K562 (cell line): ENCODE measurements at regions not wholly inside any gene's neighbourhood (a gene's known extent, or its start where the extent isn't known, plus 50 kb on each side); places are given as distances from the start of the nearest gene placed in this dataset.

Experiments
- ATAC-seq: fragments of 200-7000 bp; cut with Tn5 transposase; 3 replicates; pipeline ENCODE4 v1.9.1; 2020; ENCODE audit warnings: moderate library complexity
- BruUV-seq: library from RNA; stranded (reverse); fragments of 400-500 nt; replicated peaks from 2 replicates; lab custom pipeline; 2021; lab: Mats Ljungman, UMichigan
- CTCF ChIA-PET: fragments of 300-600 bp; formaldehyde crosslinking; extraction: SDS; loops from one replicate; lab custom pipeline; 2021; ENCODE audit warnings: low intra/inter-chr PET ratio; lab: Yijun Ruan, JAX
- POLR2A ChIA-PET: fragments of 300-600, 350-650 bp; sonication (Branson Sonifier 250); formaldehyde crosslinking; extraction: SDS; loops from one replicate; lab custom pipeline; 2021; ENCODE audit warnings: antibody characterized with exemption, inconsistent platforms; lab: Yijun Ruan, JAX
- DNase-seq, 4 experiments: peaks; one replicate each; pipeline versions ENCODE4 v3.0.0 to v3.0.0-alpha.2; 2011 to 2018; ENCODE audit warnings: low spot score in 3 of 4, mixed read lengths in 3 of 4; ENCODE audit errors: extremely low read depth in 1 of 4
- FAIRE-seq: peaks from 2 replicates; lab custom pipeline; 2011; peaks lifted over from hg19 to GRCh38; lab: Jason Lieb, UNC
- H2AFZ ChIP-seq: 2 replicates; pipeline ENCODE4 v1.6.0; 2011; ENCODE audit warnings: low read depth, low read length, control low read depth, inconsistent platforms
- H3K27ac ChIP-seq: fragments of 200-600 bp; 3 replicates; pipeline ENCODE4 v1.8.0; 2011; ENCODE audit warnings: low read depth, mild to moderate bottlenecking, control low read depth, inconsistent platforms, low read length, moderate library complexity, mixed read lengths; ENCODE audit errors: extremely low read depth
- H3K27me3 ChIP-seq, 2 experiments: fragments of 300-600 bp in 1 of 2; 2 replicates in 1 of 2; 3 replicates in 1 of 2; pipeline versions ENCODE4 v1.6.0 to v1.8.0; 2011; ENCODE audit warnings: inconsistent platforms in 2 of 2, low read length in 2 of 2, mild to moderate bottlenecking in 1 of 2, mixed read lengths in 1 of 2, moderate library complexity in 1 of 2; ENCODE audit not compliant: control insufficient read depth in 2 of 2, insufficient read depth in 2 of 2
- H3K36me3 ChIP-seq: fragments of 300-600 bp; 3 replicates; pipeline ENCODE4 v1.8.0; 2011; ENCODE audit warnings: mild to moderate bottlenecking, low read length, inconsistent platforms; ENCODE audit not compliant: control insufficient read depth, insufficient read depth
- H3K4me1 ChIP-seq, 2 experiments: fragments of 200-600 bp in 1 of 2; replicated peaks in 1 of 2; 2 replicates in 1 of 2; 3 replicates in 1 of 2; pipeline versions ENCODE4 v1.5.1 to v1.8.0; 2011; ENCODE audit warnings: inconsistent platforms in 2 of 2, low read length in 2 of 2, mild to moderate bottlenecking in 1 of 2, mixed read lengths in 1 of 2, moderate library complexity in 1 of 2; ENCODE audit not compliant: control insufficient read depth in 2 of 2, insufficient read depth in 2 of 2
- H3K4me2 ChIP-seq: 2 replicates; pipeline ENCODE4 v1.6.1; 2011; ENCODE audit warnings: low read length, control low read depth, inconsistent platforms, mixed read lengths; ENCODE audit not compliant: insufficient read depth
- H3K4me3 ChIP-seq: fragments of 200-600 bp; sonication (generic), shearing (Covaris generic); 2 replicates; pipeline ENCODE4 v1.5.1; 2016; ENCODE audit warnings: control low read depth, inconsistent platforms
- H3K79me2 ChIP-seq: fragments of 200-600 bp; 3 replicates; pipeline ENCODE4 v1.8.0; 2011; ENCODE audit warnings: low read length, inconsistent platforms; ENCODE audit not compliant: control insufficient read depth, insufficient read depth
- H3K9ac ChIP-seq, 2 experiments: 2 replicates each; pipeline versions ENCODE4 v1.6.0 to v1.6.1; 2011; ENCODE audit warnings: low read depth in 2 of 2, low read length in 2 of 2, control low read depth in 1 of 2, inconsistent platforms in 1 of 2, mild to moderate bottlenecking in 1 of 2, mixed read lengths in 1 of 2; ENCODE audit not compliant: insufficient read depth in 1 of 2
- H3K9me1 ChIP-seq: one replicate; pipeline ENCODE4 v1.6.0; 2011; ENCODE audit warnings: inconsistent platforms, mild to moderate bottlenecking, low read length, moderate library complexity; ENCODE audit not compliant: control insufficient read depth, insufficient read depth
- H3K9me3 ChIP-seq: replicated peaks from 2 replicates; pipeline ENCODE4 v1.5.1; 2011; ENCODE audit warnings: low read depth, low read length, inconsistent platforms; ENCODE audit not compliant: control insufficient read depth, insufficient read depth
- H4K20me1 ChIP-seq: replicated peaks from 2 replicates; pipeline ENCODE4 v1.6.1; 2011; ENCODE audit warnings: low read length, inconsistent platforms, mixed read lengths; ENCODE audit not compliant: control insufficient read depth, insufficient read depth
- CXXC5 ChIP-seq: fragments of 250-450 bp; sonication (Bioruptor Pico); IDR thresholded peaks from 2 replicates; pipeline ENCODE4 v1.8.0; 2022; ENCODE audit warnings: inconsistent platforms, mild to moderate bottlenecking, moderate library complexity
- EP300 ChIP-seq: IDR thresholded peaks from 2 replicates; pipeline ENCODE4 v1.6.1; 2012; ENCODE audit warnings: low read length, improper control_type of control experiment
- FOSL1 ChIP-seq: fragments of 200-800 bp; sonication (Bioruptor generic); conservative IDR thresholded peaks from 2 replicates; pipeline ENCODE4 v1.6.1; 2016; ENCODE audit warnings: missing genetic modification characterization, missing compliant biosample characterization
- FOXA1 ChIP-seq: fragments of 450-650 bp; IDR thresholded peaks from 2 replicates; pipeline ENCODE4 v1.6.1; 2016; ENCODE audit warnings: mild to moderate bottlenecking, borderline replicate concordance
- GATAD2A ChIP-seq: fragments of 450-650 bp; IDR thresholded peaks from 2 replicates; pipeline ENCODE4 v1.6.1; 2017
- MAFK ChIP-seq: IDR thresholded peaks from 2 replicates; pipeline ENCODE4 v1.6.1; 2011; ENCODE audit warnings: low read length, improper control_type of control experiment
- SAP30 ChIP-seq: fragments of 200-600 bp; sonication (generic); IDR thresholded peaks from 2 replicates; pipeline ENCODE4 v1.6.1; 2012; ENCODE audit warnings: borderline replicate concordance, low read depth, mild to moderate bottlenecking, moderate library complexity, low read length, control low read depth, inconsistent platforms; ENCODE audit not compliant: insufficient read depth, poor library complexity, severe bottlenecking
- TBP ChIP-seq: optimal IDR thresholded peaks from 2 replicates; pipeline ENCODE3; 2011; ENCODE audit warnings: low read depth, low read length, improper control_type of control experiment
- ZC3H4 ChIP-seq: sonication (generic); formaldehyde crosslinking; IDR thresholded peaks from 2 replicates; pipeline ENCODE4 v1.9.0; 2021; ENCODE audit warnings: missing genetic modification reagents, borderline replicate concordance
- ZNF707 ChIP-seq: fragments of 250-450 bp; sonication (Bioruptor Pico); conservative IDR thresholded peaks from 2 replicates; pipeline ENCODE4 v1.8.0; 2022; ENCODE audit warnings: inconsistent platforms, mild to moderate bottlenecking, moderate library complexity
- WGBS: fragments of 100-300 bp; shearing (Covaris generic); methylation state at CpG from one replicate; pipeline ENCODE4 v1.1.6; 2016; ENCODE audit warnings: low coverage, mixed read lengths; ENCODE audit not compliant: insufficient coverage; ENCODE audit errors: missing lambda C conversion rate; 5-methylcytosine and 5-hydroxymethylcytosine counted together
- in situ Hi-C: fragments of 300-500 bp; cut with MboI; formaldehyde crosslinking; loops from 4 replicates; pipeline ENCODE4 v1.15.0; 2018; ENCODE audit warnings: inconsistent platforms, mixed read lengths
- intact Hi-C: fragments of 100-400 bp; cut with micrococcal nuclease; formaldehyde crosslinking; loops from 2 replicates; pipeline ENCODE4 v1.14.2; 2022
- TF ChIP-seq, protein P1 (sequence below): sonication (generic); formaldehyde crosslinking; IDR thresholded peaks from 2 replicates; pipeline ENCODE4 v1.8.0; 2022; ENCODE audit warnings: mild to moderate bottlenecking, missing genetic modification reagents
- TF ChIP-seq, protein P2 (sequence below): sonication (generic); formaldehyde crosslinking; IDR thresholded peaks from 2 replicates; pipeline ENCODE4 v1.8.0; 2022; ENCODE audit warnings: missing genetic modification reagents, mild to moderate bottlenecking, borderline replicate concordance
- TF ChIP-seq, protein P3 (sequence below): IDR thresholded peaks from 2 replicates; pipeline ENCODE4 v1.6.1; 2012; ENCODE audit warnings: low read depth, low read length, improper control_type of control experiment, borderline replicate concordance
- TF ChIP-seq, protein P4 (sequence below), 2 experiments: IDR thresholded peaks; 2 replicates each; pipeline ENCODE4 v1.6.1; 2011; ENCODE audit warnings: borderline replicate concordance in 1 of 2, control low read depth in 1 of 2, low read depth in 1 of 2, low read length in 1 of 2, mild to moderate bottlenecking in 1 of 2, mixed read lengths in 1 of 2, moderate library complexity in 1 of 2; ENCODE audit not compliant: insufficient read depth in 1 of 2, insufficient read length in 1 of 2, poor library complexity in 1 of 2, severe bottlenecking in 1 of 2; ENCODE audit errors: extremely low read depth in 1 of 2

DNA sequence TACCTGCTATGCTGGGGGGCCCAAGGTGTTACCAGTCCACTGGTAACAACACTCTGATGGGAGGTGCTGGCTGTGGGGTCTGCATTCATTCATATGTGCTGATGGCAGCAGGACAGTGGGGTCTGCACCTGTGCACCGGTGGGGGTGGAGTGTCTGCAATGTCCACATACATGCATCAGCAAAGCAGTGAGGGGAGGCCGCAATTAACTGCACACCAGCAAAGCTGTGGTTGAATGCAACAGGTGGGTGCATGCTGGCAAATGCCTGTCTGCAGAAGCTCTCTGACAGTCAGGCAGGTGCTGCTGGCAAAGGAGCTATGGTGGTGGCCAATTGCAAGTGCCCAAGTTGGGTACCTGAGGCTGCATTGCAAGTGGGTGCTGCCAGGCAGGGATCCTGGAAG is 426.5 kb upstream of the FMR1 start:
- no peak overlapping the region for H3K4me2 ChIP-seq
- no peak for ATAC-seq
- no peak overlapping the region for H2AFZ ChIP-seq
- TF ChIP-seq MAFK, result no peak
- TF ChIP-seq, protein P1, sequence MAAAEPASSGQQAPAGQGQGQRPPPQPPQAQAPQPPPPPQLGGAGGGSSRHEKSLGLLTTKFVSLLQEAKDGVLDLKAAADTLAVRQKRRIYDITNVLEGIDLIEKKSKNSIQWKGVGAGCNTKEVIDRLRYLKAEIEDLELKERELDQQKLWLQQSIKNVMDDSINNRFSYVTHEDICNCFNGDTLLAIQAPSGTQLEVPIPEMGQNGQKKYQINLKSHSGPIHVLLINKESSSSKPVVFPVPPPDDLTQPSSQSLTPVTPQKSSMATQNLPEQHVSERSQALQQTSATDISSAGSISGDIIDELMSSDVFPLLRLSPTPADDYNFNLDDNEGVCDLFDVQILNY (CRISPR knock-in tag), result no peak
- no peak for TF ChIP-seq SAP30
- TF ChIP-seq GATAD2A, result no peak
- TF ChIP-seq, protein P2, sequence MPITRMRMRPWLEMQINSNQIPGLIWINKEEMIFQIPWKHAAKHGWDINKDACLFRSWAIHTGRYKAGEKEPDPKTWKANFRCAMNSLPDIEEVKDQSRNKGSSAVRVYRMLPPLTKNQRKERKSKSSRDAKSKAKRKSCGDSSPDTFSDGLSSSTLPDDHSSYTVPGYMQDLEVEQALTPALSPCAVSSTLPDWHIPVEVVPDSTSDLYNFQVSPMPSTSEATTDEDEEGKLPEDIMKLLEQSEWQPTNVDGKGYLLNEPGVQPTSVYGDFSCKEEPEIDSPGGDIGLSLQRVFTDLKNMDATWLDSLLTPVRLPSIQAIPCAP (CRISPR knock-in tag), result no peak
- TF ChIP-seq, protein P3, sequence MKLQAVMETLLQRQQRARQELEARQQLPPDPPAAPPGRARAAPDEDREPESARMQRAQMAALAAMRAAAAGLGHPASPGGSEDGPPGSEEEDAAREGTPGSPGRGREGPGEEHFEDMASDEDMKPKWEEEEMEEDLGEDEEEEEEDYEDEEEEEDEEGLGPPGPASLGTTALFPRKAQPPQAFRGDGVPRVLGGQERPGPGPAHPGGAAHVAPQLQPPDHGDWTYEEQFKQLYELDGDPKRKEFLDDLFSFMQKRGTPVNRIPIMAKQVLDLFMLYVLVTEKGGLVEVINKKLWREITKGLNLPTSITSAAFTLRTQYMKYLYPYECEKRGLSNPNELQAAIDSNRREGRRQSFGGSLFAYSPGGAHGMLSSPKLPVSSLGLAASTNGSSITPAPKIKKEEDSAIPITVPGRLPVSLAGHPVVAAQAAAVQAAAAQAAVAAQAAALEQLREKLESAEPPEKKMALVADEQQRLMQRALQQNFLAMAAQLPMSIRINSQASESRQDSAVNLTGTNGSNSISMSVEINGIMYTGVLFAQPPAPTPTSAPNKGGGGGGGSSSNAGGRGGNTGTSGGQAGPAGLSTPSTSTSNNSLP, result no peak
- no peak for TF ChIP-seq FOSL1 (tag)
- TF ChIP-seq TBP, result no peak
- no peak for TF ChIP-seq FOXA1
- TF ChIP-seq, protein P4, sequence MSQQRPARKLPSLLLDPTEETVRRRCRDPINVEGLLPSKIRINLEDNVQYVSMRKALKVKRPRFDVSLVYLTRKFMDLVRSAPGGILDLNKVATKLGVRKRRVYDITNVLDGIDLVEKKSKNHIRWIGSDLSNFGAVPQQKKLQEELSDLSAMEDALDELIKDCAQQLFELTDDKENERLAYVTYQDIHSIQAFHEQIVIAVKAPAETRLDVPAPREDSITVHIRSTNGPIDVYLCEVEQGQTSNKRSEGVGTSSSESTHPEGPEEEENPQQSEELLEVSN (IDR thresholded peaks at IDR 0.05; ENCODE audit: borderline replicate concordance in 1 of 2, extremely low read depth in 1 of 2, insufficient read depth in 1 of 2, insufficient read length in 1 of 2, low read depth in 1 of 2, low read length in 1 of 2, poor library complexity in 1 of 2, severe bottlenecking in 1 of 2), result no peak
- TF ChIP-seq ZC3H4 (CRISPR knock-in tag), result no peak
- no peak for TF ChIP-seq CXXC5
- no peak for TF ChIP-seq EP300
- no peak for TF ChIP-seq ZNF707 (CRISPR knock-in tag)
- ChIA-PET POLR2A (no interaction called here), CTCF (no interaction called here)
- H3K27me3 ChIP-seq, result no peaks in the 10 kb centered on the region
- 0% methylated on average over 2 of the region's 2 CpGs for WGBS
- H3K9me1 ChIP-seq, result no peaks in the 10 kb centered on the region
- H3K9ac ChIP-seq, result no peak overlapping the region
- no TSS peak for BruUV-seq
- no peak for DNase-seq
- H3K4me1 ChIP-seq, result no peaks in the 10 kb centered on the region
- no peaks in the 10 kb centered on the region for H4K20me1 ChIP-seq
- in situ Hi-C loops (no loop called here), intact Hi-C loops (no loop called here)
- no peaks in the 10 kb centered on the region for H3K79me2 ChIP-seq
- no peaks in the 10 kb centered on the region for H3K36me3 ChIP-seq
- no peak overlapping the region for H3K27ac ChIP-seq
- no peak overlapping the region for H3K4me3 ChIP-seq
- no peaks in the 10 kb centered on the region for H3K9me3 ChIP-seq
- FAIRE-seq, result no peak
